Cerebellar cortex (tissue), 1 donor: ENCODE measurements at regions not wholly inside any gene's neighbourhood (a gene's known extent, or its start where the extent isn't known, plus 50 kb on each side); places are given as distances from the start of the nearest gene placed in this dataset.

Experiments used
- DNase-seq: peaks from one replicate; pipeline ENCODE4 v3.0.0-alpha.2; 2015; ENCODE audit warnings: low spot score

DNA sequence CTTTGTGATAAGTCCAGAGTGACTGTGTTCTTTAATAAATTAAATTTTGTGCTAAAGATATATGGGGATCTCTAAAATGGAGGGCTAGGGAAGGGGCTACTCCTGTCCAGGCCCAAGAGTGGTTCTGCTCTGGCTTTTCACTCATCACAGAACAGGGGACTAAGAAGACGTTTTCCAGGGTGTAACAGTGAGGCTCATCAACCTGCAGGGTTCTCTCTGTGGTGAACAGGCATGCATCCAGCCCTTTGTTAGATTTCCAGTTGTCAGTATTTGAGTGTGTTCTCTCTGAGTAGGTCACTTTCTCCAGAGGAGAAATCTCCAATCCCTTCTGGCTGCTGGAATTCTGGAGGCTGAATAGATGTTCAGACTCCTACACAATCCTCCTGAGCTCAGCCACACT, 408.9 kb downstream of the PLCL1 start:
- DNase-seq: no peak

- DNase-seq: no peak
Measured at GRCh38 chr2:198211706-198212105, 407.3 kb downstream of the PLCL1 start.

DNA sequence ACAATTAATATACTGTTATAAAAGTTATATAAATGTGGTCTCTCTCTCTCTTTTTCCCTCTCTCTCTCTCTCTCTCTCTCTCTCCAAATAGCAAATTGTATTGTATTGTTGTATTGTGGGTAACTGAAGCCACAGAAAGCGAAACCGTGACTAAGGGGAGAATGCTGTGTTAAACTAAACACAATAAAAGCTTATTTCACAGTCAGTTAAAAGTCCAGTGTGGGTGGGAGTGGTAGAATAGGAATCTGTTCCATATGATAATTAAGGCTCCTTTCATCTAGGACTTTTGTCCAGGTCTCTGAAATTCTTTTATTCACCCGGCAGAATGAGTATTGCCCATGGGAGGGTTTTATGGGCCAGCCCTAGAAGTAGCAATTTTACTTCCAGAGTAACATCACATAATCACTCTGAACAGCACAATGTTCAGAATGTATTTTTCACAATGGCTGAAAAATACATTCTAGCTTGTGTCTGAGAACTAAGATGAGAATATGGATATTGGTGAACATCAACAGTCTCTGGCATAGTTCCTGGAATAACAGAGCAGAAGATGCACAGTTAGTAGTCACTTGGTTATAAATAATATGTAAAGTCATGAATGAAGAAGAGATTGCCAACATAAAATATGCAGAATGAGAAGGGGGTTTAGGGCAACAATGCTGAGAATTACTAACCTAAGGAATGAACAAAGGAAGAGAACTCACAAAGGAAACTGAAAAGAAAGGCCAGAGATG, 399.1 kb downstream of the PLCL1 start:
- DNase-seq: no peak
